OCI-LY7 (cell line): ENCODE measurements at regions not wholly inside any gene's neighbourhood (a gene's known extent, or its start where the extent isn't known, plus 50 kb on each side); places are given as distances from the start of the nearest gene placed in this dataset.

Source experiments
- EZH2phosphoT487 ChIP-seq: fragments of 200-600 bp; sonication (generic); IDR thresholded peaks from 2 replicates; pipeline ENCODE4 v1.6.1; 2018; ENCODE audit warnings: low read depth, borderline replicate concordance, mild to moderate bottlenecking, mixed run types, antibody characterized with exemption, low read length, moderate library complexity, mixed read lengths
- TF ChIP-seq, protein P1 (sequence below): fragments of 200-600 bp; sonication (generic); conservative IDR thresholded peaks from 2 replicates; pipeline ENCODE4 v1.5.1; 2014; ENCODE audit warnings: mild to moderate bottlenecking, antibody characterized with exemption, low read length, moderate library complexity, mixed read lengths

DNA sequence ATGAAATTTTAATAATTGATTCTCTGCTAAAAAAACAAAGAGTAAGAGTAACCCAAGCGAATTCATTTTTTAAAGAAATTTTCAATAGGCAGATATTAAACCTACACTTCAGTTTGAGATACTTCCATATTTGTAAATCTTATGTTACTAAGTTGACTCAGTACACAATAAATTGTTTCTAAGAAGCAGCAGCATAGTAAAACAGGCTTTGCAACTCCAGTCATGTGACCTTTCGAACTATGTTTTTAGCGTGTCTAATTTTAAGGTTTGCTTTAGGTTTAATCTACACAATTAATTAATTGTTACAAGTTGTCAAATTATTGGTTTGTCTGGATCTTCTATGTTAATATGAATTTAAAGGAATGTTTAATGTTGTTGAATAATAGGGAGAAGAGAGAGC is 708.9 kb upstream of the CITED2 start:
- TF ChIP-seq, protein P1, sequence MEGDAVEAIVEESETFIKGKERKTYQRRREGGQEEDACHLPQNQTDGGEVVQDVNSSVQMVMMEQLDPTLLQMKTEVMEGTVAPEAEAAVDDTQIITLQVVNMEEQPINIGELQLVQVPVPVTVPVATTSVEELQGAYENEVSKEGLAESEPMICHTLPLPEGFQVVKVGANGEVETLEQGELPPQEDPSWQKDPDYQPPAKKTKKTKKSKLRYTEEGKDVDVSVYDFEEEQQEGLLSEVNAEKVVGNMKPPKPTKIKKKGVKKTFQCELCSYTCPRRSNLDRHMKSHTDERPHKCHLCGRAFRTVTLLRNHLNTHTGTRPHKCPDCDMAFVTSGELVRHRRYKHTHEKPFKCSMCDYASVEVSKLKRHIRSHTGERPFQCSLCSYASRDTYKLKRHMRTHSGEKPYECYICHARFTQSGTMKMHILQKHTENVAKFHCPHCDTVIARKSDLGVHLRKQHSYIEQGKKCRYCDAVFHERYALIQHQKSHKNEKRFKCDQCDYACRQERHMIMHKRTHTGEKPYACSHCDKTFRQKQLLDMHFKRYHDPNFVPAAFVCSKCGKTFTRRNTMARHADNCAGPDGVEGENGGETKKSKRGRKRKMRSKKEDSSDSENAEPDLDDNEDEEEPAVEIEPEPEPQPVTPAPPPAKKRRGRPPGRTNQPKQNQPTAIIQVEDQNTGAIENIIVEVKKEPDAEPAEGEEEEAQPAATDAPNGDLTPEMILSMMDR: no peak
- TF ChIP-seq EZH2phosphoT487: no peak
